ENCODE measurements at regions not wholly inside any gene's neighbourhood (a gene's known extent, or its start where the extent isn't known, plus 50 kb on each side); places are given as distances from the start of the nearest gene placed in this dataset.

- Histone ChIP-seq H3K4me1 (ENCODE audit: control insufficient read depth in 1 of 2, insufficient read depth in 2 of 2, low read length in 2 of 2) (no peaks in the 10 kb centered on the region), H4K20me1 (ENCODE audit: insufficient read depth) (no peaks in the 10 kb centered on the region), H3K79me2 (ENCODE audit: insufficient read depth, low read length) (no peaks in the 10 kb centered on the region), H3K36me3 (ENCODE audit: control insufficient read depth in 1 of 2, insufficient read depth in 2 of 2, low read length in 2 of 2) (no peaks in the 10 kb centered on the region), H3K9me2 (ENCODE audit: insufficient read depth) (no peaks in the 10 kb centered on the region), H3K27me3 (ENCODE audit: insufficient read depth, low read length) (no peaks in the 10 kb centered on the region), H3K9ac (ENCODE audit: low read length) (no peak overlapping the region), H3K4me2 (ENCODE audit: low read length) (no peak overlapping the region), H3K27ac (ENCODE audit: low read depth, low read length) (no peak overlapping the region), H3K9me3 (ENCODE audit: control insufficient read depth in 1 of 2, insufficient read depth in 1 of 2, low read depth in 1 of 2, low read length in 2 of 2) (no peaks in the 10 kb centered on the region), H2AFZ (ENCODE audit: low read depth, low read length, poor library complexity, severe bottlenecking) (no peak overlapping the region), H3K4me3 (replicated peaks in 1 of 2; ENCODE audit: low read depth in 1 of 2, low read length in 2 of 2) (no peak overlapping the region)
- BruUV-seq (replicated peaks) = no TSS peak
- ATAC-seq (no peak), DNase-seq (ENCODE audit: low read depth, low spot score) (no peak)
- intact Hi-C loops (cut with micrococcal nuclease) = no loop called here
- TF ChIP-seq RAD21 (IDR thresholded peaks at IDR 0.05; ENCODE audit: low read depth) (no peak), EGR1 (IDR thresholded peaks at IDR 0.05; ENCODE audit: low read depth) (no peak), ATF3 (IDR thresholded peaks at IDR 0.05) (no peak), TCF7L2 (IDR thresholded peaks at IDR 0.05; ENCODE audit: borderline replicate concordance, extremely low read depth, insufficient read depth, insufficient read length) (no peak), POLR2A (IDR thresholded peaks at IDR 0.05; ENCODE audit: borderline replicate concordance, extremely low read depth, insufficient read depth, insufficient read length) (no peak), YY1 (IDR thresholded peaks at IDR 0.05; ENCODE audit: extremely low read depth, insufficient replicate concordance, low read depth, low read length) (no peak), SP1 (IDR thresholded peaks at IDR 0.05; ENCODE audit: low read depth) (no peak), SRF (IDR thresholded peaks at IDR 0.05; ENCODE audit: low read depth) (no peak), ZBTB33 (IDR thresholded peaks at IDR 0.05; ENCODE audit: extremely low read depth, insufficient replicate concordance, low read length) (no peak), FOSL1 (IDR thresholded peaks at IDR 0.05; ENCODE audit: low read depth) (no peak), JUND (IDR thresholded peaks at IDR 0.05) (no peak), ELF1 (IDR thresholded peaks at IDR 0.05; ENCODE audit: borderline replicate concordance, low read depth) (no peak), CEBPB (IDR thresholded peaks at IDR 0.05; ENCODE audit: low read depth) (no peak), EZH2phosphoT487 (IDR thresholded peaks at IDR 0.05; ENCODE audit: borderline replicate concordance) (no peak), SIN3A (IDR thresholded peaks at IDR 0.05; ENCODE audit: low read depth) (no peak), ZNF274 (IDR thresholded peaks at IDR 0.05; ENCODE audit: low read depth, low read length) (no peak), EZH2 (IDR thresholded peaks at IDR 0.05) (no peak)
- TF ChIP-seq, protein P1, sequence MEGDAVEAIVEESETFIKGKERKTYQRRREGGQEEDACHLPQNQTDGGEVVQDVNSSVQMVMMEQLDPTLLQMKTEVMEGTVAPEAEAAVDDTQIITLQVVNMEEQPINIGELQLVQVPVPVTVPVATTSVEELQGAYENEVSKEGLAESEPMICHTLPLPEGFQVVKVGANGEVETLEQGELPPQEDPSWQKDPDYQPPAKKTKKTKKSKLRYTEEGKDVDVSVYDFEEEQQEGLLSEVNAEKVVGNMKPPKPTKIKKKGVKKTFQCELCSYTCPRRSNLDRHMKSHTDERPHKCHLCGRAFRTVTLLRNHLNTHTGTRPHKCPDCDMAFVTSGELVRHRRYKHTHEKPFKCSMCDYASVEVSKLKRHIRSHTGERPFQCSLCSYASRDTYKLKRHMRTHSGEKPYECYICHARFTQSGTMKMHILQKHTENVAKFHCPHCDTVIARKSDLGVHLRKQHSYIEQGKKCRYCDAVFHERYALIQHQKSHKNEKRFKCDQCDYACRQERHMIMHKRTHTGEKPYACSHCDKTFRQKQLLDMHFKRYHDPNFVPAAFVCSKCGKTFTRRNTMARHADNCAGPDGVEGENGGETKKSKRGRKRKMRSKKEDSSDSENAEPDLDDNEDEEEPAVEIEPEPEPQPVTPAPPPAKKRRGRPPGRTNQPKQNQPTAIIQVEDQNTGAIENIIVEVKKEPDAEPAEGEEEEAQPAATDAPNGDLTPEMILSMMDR (IDR thresholded peaks at IDR 0.05 in 2 of 3, conservative IDR thresholded peaks at IDR 0.05 in 1 of 3; ENCODE audit: borderline replicate concordance in 1 of 3, insufficient read depth in 1 of 3, low read depth in 2 of 3, low read length in 2 of 3) = no peak
- TF ChIP-seq, protein P2, sequence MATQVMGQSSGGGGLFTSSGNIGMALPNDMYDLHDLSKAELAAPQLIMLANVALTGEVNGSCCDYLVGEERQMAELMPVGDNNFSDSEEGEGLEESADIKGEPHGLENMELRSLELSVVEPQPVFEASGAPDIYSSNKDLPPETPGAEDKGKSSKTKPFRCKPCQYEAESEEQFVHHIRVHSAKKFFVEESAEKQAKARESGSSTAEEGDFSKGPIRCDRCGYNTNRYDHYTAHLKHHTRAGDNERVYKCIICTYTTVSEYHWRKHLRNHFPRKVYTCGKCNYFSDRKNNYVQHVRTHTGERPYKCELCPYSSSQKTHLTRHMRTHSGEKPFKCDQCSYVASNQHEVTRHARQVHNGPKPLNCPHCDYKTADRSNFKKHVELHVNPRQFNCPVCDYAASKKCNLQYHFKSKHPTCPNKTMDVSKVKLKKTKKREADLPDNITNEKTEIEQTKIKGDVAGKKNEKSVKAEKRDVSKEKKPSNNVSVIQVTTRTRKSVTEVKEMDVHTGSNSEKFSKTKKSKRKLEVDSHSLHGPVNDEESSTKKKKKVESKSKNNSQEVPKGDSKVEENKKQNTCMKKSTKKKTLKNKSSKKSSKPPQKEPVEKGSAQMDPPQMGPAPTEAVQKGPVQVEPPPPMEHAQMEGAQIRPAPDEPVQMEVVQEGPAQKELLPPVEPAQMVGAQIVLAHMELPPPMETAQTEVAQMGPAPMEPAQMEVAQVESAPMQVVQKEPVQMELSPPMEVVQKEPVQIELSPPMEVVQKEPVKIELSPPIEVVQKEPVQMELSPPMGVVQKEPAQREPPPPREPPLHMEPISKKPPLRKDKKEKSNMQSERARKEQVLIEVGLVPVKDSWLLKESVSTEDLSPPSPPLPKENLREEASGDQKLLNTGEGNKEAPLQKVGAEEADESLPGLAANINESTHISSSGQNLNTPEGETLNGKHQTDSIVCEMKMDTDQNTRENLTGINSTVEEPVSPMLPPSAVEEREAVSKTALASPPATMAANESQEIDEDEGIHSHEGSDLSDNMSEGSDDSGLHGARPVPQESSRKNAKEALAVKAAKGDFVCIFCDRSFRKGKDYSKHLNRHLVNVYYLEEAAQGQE (IDR thresholded peaks at IDR 0.05; ENCODE audit: low read depth) = no peak
- TF ChIP-seq, protein P3, sequence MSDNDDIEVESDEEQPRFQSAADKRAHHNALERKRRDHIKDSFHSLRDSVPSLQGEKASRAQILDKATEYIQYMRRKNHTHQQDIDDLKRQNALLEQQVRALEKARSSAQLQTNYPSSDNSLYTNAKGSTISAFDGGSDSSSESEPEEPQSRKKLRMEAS (IDR thresholded peaks at IDR 0.05) = no peak
- POLR2A ChIA-PET = no interaction called here
- RAD21 ChIA-PET (ENCODE audit: low non-redundant PET in 1 of 2, low total read pairs in 2 of 2, uncharacterized antibody in 2 of 2, unreplicated experiment in 2 of 2) = no interaction called here
- CTCF ChIA-PET = no interaction called here
These were observed 126.5 kb downstream of the RMI1 start for GRCh38 chr9:84107081-84107480.

Measured in HCT116 (cell line).